MM.1S (cell line): ENCODE measurements at regions not wholly inside any gene's neighbourhood (a gene's known extent, or its start where the extent isn't known, plus 50 kb on each side); places are given as distances from the start of the nearest gene placed in this dataset.

Source experiments
- DNase-seq: peaks from one replicate; pipeline ENCODE4 v3.0.0-alpha.2; 2015
- H2AFZ ChIP-seq: fragments of 300-600 bp; sonication (generic); 2 replicates; pipeline ENCODE4 v1.6.0; 2016; ENCODE audit warnings: antibody characterized with exemption, low read length
- H3F3A ChIP-seq: fragments of 300-600 bp; sonication (generic); 2 replicates; pipeline ENCODE4 v1.6.1; 2016; ENCODE audit warnings: mild to moderate bottlenecking, antibody characterized with exemption, low read length, moderate library complexity, mixed read lengths; ENCODE audit not compliant: insufficient read depth
- H3K27ac ChIP-seq: fragments of 300-600 bp; sonication (generic); 2 replicates; pipeline ENCODE4 v1.5.1; 2016; ENCODE audit warnings: mild to moderate bottlenecking, low read length
- H3K27me3 ChIP-seq: fragments of 300-600 bp; sonication (generic); replicated peaks from 2 replicates; pipeline ENCODE4 v1.6.0; 2016; ENCODE audit warnings: low read length; ENCODE audit not compliant: insufficient read depth
- H3K36me3 ChIP-seq: fragments of 300-600 bp; sonication (generic); replicated peaks from 2 replicates; pipeline ENCODE4 v1.6.1; 2016; ENCODE audit warnings: mild to moderate bottlenecking, low read length, mixed read lengths; ENCODE audit not compliant: insufficient read depth
- H3K4me1 ChIP-seq: fragments of 300-600 bp; sonication (generic); 2 replicates; pipeline ENCODE4 v1.6.1; 2016; ENCODE audit warnings: low read length, mixed read lengths
- H3K4me2 ChIP-seq: fragments of 300-600 bp; sonication (generic); 2 replicates; pipeline ENCODE4 v1.6.0; 2016; ENCODE audit warnings: low read depth, low read length
- H3K4me3 ChIP-seq: fragments of 300-600 bp; sonication (generic); 2 replicates; pipeline ENCODE4 v1.5.1; 2016; ENCODE audit warnings: low read length, mixed read lengths
- H3K79me2 ChIP-seq: fragments of 300-600 bp; sonication (generic); 2 replicates; pipeline ENCODE4 v1.6.1; 2016; ENCODE audit warnings: mixed run types, low read length, mixed read lengths
- H3K9ac ChIP-seq: fragments of 300-600 bp; sonication (generic); 2 replicates; pipeline ENCODE4 v1.6.1; 2016; ENCODE audit warnings: low read length, mixed read lengths
- H3K9me2 ChIP-seq: fragments of 300-600 bp; sonication (generic); replicated peaks from 2 replicates; pipeline ENCODE4 v1.6.1; 2016; ENCODE audit warnings: mild to moderate bottlenecking, low read length, mixed read lengths; ENCODE audit not compliant: insufficient read depth
- H3K9me3 ChIP-seq: fragments of 300-600 bp; sonication (generic); replicated peaks from 2 replicates; pipeline ENCODE4 v1.6.1; 2016; ENCODE audit warnings: mild to moderate bottlenecking, low read length, mixed read lengths; ENCODE audit not compliant: insufficient read depth
- H4K20me1 ChIP-seq: fragments of 300-600 bp; sonication (generic); 2 replicates; pipeline ENCODE4 v1.6.1; 2016; ENCODE audit warnings: mild to moderate bottlenecking, low read length, moderate library complexity, mixed read lengths; ENCODE audit not compliant: insufficient read depth
- EZH2 ChIP-seq: fragments of 300-600 bp; sonication (generic); optimal IDR thresholded peaks from 2 replicates; pipeline ENCODE3; 2017; ENCODE audit warnings: low read depth, mild to moderate bottlenecking, antibody characterized with exemption, low read length, mixed read lengths
- EZH2phosphoT487 ChIP-seq: fragments of 300-600 bp; sonication (generic); IDR thresholded peaks from 2 replicates; pipeline ENCODE4 v1.6.1; 2018; ENCODE audit warnings: antibody characterized with exemption, low read length
- TF ChIP-seq, protein P1 (sequence below): fragments of 300-600 bp; sonication (generic); IDR thresholded peaks from 2 replicates; pipeline ENCODE4 v1.5.1; 2016; ENCODE audit warnings: antibody characterized with exemption, low read length, mixed read lengths

DNA sequence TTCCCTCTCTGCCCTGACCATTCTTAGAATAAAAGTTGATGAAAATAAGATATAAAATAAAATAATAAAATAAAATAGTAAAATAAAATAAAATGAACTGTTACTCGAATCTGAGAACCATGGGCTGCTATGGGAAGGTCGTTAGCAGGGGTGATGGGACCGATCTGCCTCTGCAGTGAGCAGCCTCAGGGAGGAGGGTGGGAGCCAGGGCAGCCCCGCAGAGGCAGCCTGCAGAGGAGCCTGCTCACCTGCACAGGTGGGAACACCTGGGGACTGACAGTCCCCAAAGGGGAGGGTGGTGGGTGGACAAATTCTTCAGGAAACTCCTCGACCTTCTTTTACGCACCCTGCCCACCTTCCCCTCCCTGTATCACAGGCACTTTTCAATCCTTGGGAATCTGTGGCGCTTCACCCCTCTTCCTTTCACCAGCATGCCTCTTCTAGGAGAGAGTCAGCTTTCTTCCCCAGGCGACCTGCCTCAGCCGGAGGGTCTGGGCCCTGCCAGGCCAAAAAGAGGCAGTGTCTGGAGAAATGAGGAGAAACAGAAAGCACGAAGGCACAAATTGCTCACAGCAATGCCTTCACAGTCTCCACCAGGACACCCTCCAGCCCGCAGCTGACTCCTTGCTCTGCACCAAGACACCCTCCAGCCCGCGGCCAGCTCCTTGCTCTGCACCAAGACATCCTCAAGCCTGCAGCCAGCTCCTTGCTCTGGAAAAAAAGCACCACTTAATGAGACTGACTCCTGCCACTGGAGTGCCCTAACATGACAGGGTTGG lies 368.4 kb upstream of the SHH start:
- H3K79me2 ChIP-seq = no peaks in the 10 kb centered on the region
- no peaks in the 10 kb centered on the region for H3K36me3 ChIP-seq
- no peak for DNase-seq
- H2AFZ ChIP-seq = no peak overlapping the region
- H3K4me2 ChIP-seq = no peak overlapping the region
- no peaks in the 10 kb centered on the region for H4K20me1 ChIP-seq
- no peak overlapping the region for H3K9ac ChIP-seq
- no peaks in the 10 kb centered on the region for H3K9me2 ChIP-seq
- H3K4me3 ChIP-seq = no peak overlapping the region
- TF ChIP-seq, protein P1, sequence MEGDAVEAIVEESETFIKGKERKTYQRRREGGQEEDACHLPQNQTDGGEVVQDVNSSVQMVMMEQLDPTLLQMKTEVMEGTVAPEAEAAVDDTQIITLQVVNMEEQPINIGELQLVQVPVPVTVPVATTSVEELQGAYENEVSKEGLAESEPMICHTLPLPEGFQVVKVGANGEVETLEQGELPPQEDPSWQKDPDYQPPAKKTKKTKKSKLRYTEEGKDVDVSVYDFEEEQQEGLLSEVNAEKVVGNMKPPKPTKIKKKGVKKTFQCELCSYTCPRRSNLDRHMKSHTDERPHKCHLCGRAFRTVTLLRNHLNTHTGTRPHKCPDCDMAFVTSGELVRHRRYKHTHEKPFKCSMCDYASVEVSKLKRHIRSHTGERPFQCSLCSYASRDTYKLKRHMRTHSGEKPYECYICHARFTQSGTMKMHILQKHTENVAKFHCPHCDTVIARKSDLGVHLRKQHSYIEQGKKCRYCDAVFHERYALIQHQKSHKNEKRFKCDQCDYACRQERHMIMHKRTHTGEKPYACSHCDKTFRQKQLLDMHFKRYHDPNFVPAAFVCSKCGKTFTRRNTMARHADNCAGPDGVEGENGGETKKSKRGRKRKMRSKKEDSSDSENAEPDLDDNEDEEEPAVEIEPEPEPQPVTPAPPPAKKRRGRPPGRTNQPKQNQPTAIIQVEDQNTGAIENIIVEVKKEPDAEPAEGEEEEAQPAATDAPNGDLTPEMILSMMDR = no peak
- TF ChIP-seq EZH2phosphoT487 (no peak), EZH2 (no peak)
- no peak overlapping the region for H3K27ac ChIP-seq
- no peaks in the 10 kb centered on the region for H3K4me1 ChIP-seq
- peaks cover 51% of the 10 kb centered on the region for H3K27me3 ChIP-seq
- no peaks in the 10 kb centered on the region for H3F3A ChIP-seq
- H3K9me3 ChIP-seq = no peaks in the 10 kb centered on the region

DNA sequence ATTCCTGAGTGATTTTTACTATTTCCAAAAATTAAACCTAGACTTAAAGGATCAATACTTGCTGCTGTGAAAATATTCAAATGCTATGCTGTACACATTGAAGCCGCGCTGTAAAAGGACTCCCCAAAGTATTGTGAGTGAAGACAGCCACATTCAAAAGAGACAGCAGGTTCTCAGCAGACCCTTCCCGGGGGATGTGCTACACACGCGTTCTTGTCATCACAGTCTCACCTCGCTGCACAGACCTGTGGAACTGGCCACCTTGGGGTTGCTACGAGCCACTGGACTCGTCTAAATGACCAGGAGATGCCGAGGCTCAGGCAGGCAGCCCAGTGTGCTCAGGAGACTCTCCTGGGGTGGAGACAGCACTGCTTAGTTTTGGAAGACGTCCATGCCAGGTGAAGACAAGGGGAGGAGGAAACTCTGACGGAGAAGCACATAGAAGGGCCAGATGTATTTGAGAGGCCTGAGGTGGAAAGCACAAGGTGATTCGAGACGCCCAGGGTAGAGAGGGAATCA lies 367.7 kb upstream of the SHH start:
- Histone ChIP-seq H3K27me3 (peaks cover 55% of the 10 kb centered on the region), H3K9ac (no peak overlapping the region), H3K79me2 (no peaks in the 10 kb centered on the region), H3K27ac (no peak overlapping the region), H3F3A (no peaks in the 10 kb centered on the region), H3K36me3 (no peaks in the 10 kb centered on the region), H3K9me3 (no peaks in the 10 kb centered on the region), H3K4me1 (no peaks in the 10 kb centered on the region), H3K9me2 (no peaks in the 10 kb centered on the region), H3K4me3 (no peak overlapping the region), H3K4me2 (no peak overlapping the region), H2AFZ (no peak overlapping the region), H4K20me1 (no peaks in the 10 kb centered on the region)
- TF ChIP-seq, protein P1 = no peak
- TF ChIP-seq EZH2phosphoT487 (no peak), EZH2 (no peak)
- DNase-seq = no peak

DNA sequence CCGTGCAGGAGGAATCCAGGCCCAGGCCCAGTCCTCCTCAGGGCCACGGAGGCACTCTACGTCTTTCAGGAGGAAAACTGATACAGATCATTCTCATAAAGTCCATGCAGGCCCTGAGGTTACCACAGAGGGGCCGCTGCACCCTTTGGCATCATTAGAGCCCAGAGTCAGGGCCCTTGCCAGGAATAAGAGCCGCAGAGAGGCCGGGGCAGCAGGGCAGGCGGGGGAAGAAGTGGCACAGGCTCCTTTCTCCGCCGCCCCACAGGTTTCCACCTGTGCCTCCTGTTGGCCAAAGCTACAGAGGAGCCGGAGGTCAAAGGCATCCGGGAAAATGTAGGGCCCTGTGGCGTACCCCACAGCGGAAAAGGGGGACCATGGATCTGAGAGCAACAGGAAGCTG lies 366.6 kb upstream of the SHH start:
- Histone ChIP-seq H3K4me2 (no peak overlapping the region), H3K27ac (no peak overlapping the region), H3K4me1 (no peaks in the 10 kb centered on the region), H3K36me3 (no peaks in the 10 kb centered on the region), H4K20me1 (no peaks in the 10 kb centered on the region), H3K79me2 (no peaks in the 10 kb centered on the region), H3K4me3 (no peak overlapping the region), H3K9ac (no peak overlapping the region), H3F3A (no peaks in the 10 kb centered on the region), H3K9me3 (no peaks in the 10 kb centered on the region), H3K9me2 (no peaks in the 10 kb centered on the region), H2AFZ (no peak overlapping the region), H3K27me3 (peaks cover 65% of the 10 kb centered on the region)
- no peak for DNase-seq
- TF ChIP-seq EZH2 = no peak
- TF ChIP-seq, protein P1 = no peak
- no peak for TF ChIP-seq EZH2phosphoT487
